ENCODE measurements at regions not wholly inside any gene's neighbourhood (a gene's known extent, or its start where the extent isn't known, plus 50 kb on each side); places are given as distances from the start of the nearest gene placed in this dataset.

- TF ChIP-seq CTCF (IDR thresholded peaks at IDR 0.05; ENCODE audit: insufficient read depth, low read length, poor library complexity, severe bottlenecking) (no peak), EZH2phosphoT487 (conservative IDR thresholded peaks at IDR 0.05; ENCODE audit: low read length) (no peak)
Observed at GRCh38 chr6:43874814-43875590, 105.0 kb downstream of the VEGFA start.

Measured in SU-DHL-6 (cell line).